Fibroblast of mammary gland (primary cell): ENCODE measurements at regions not wholly inside any gene's neighbourhood (a gene's known extent, or its start where the extent isn't known, plus 50 kb on each side); places are given as distances from the start of the nearest gene placed in this dataset.

ENCODE experiments used
- DNase-seq: peaks from one replicate; pipeline ENCODE4 v3.0.0-alpha.2; 2010; ENCODE audit warnings: low read depth
- H3K4me3 ChIP-seq: 2 replicates; pipeline ENCODE4 v1.5.1; 2011; ENCODE audit warnings: low read depth, mild to moderate bottlenecking, low read length, moderate library complexity; ENCODE audit not compliant: control insufficient read depth
- TF ChIP-seq, protein P1 (sequence below): conservative IDR thresholded peaks from 2 replicates; pipeline ENCODE4 v1.5.1; 2011; ENCODE audit warnings: low read depth, low read length, inconsistent platforms; ENCODE audit not compliant: control insufficient read depth, insufficient read depth

DNA sequence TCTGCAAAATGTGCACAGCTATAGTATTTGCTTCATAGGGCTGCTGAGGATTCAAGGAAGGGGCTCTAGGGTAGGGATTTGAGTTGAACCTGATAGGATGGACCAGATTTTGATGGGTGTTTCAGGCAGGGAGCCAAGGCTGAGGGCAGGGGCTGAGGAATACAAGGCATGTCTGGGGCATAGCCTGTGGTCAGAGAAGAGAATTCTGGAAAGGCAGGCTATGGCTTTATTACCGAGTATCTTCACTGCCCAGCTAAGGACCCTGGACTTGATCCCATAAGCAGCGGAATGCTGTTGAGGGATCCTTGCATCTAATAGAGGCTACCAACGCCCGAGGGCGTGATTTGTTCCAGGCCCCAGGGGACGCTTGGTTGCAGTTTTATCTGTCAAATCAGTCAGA is 193.0 kb upstream of the TLE3 start:
- H3K4me3 ChIP-seq = no peak overlapping the region
- TF ChIP-seq, protein P1, sequence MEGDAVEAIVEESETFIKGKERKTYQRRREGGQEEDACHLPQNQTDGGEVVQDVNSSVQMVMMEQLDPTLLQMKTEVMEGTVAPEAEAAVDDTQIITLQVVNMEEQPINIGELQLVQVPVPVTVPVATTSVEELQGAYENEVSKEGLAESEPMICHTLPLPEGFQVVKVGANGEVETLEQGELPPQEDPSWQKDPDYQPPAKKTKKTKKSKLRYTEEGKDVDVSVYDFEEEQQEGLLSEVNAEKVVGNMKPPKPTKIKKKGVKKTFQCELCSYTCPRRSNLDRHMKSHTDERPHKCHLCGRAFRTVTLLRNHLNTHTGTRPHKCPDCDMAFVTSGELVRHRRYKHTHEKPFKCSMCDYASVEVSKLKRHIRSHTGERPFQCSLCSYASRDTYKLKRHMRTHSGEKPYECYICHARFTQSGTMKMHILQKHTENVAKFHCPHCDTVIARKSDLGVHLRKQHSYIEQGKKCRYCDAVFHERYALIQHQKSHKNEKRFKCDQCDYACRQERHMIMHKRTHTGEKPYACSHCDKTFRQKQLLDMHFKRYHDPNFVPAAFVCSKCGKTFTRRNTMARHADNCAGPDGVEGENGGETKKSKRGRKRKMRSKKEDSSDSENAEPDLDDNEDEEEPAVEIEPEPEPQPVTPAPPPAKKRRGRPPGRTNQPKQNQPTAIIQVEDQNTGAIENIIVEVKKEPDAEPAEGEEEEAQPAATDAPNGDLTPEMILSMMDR = no peak
- DNase-seq = no peak

DNA sequence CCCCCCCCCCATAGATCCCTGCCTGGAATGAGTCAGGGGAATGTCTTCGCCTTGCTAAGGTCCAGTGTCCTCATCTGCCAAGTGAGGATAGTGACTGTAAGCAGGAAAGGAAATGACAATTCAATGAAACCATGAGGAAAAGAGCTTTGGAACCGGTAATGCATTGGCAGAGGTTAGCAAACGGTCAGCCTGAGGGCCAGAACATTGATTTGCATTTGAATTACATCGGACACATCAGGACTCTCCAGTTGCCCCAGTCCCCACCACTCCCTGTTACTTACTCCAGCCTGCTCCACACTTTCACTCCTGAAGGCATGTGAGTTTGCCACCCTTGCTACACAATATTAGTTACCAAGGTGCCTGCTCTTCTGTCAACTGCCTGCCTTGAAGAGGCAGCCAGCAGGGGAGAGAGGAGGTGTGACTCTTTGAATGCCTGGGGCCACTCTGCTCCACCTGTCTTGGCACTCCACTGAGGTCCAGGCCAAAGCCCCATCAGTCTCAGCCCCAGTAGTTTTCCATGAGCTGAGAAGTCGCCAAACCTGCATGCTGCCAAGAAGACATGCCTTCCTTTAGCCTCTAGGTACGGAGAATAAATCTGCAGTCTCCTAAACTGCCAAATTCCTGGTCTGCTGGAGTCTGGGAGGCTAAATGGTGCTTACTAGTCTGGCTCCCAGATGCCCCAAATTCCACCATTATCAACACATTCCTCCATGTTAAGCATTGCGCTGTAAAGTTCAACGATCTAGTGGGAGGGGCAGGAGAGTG is 191.7 kb upstream of the TLE3 start:
- no peak overlapping the region for H3K4me3 ChIP-seq
- no peak for DNase-seq
- TF ChIP-seq, protein P1 = no peak

DNA sequence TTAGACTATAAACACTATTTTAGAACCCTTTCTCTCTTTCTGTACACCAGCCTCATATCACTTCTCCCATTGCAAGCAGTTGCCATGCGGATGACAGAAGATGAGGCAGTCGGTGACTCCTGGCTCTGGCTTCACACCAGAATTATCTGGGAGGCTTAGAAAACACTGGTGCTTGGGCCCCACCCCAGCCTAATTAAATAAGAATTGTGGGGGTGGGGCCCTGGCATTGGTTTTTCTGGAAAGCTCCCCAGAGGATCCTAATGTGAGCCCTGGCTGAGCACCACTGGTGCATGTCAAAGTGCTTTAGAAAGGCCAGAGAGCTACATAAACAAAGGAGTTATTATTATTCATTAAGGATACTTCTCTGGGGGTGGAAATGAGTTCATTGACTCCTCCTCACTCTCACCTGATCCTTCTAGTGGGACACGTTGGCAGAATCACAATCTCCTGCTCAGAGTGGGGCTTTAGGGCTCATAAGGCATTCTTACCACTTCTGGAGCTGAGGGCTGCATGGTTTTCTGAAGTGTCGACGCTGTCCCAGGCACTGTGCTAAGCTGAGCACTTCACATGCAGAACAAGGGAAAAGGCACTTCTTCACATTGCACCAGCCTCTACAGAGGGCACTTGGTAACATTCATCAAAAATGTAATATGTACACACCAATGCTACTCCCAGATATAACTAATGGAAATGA is 188.5 kb upstream of the TLE3 start:
- TF ChIP-seq, protein P1 = no peak
- DNase-seq = no peak
- H3K4me3 ChIP-seq = no peak overlapping the region

DNA sequence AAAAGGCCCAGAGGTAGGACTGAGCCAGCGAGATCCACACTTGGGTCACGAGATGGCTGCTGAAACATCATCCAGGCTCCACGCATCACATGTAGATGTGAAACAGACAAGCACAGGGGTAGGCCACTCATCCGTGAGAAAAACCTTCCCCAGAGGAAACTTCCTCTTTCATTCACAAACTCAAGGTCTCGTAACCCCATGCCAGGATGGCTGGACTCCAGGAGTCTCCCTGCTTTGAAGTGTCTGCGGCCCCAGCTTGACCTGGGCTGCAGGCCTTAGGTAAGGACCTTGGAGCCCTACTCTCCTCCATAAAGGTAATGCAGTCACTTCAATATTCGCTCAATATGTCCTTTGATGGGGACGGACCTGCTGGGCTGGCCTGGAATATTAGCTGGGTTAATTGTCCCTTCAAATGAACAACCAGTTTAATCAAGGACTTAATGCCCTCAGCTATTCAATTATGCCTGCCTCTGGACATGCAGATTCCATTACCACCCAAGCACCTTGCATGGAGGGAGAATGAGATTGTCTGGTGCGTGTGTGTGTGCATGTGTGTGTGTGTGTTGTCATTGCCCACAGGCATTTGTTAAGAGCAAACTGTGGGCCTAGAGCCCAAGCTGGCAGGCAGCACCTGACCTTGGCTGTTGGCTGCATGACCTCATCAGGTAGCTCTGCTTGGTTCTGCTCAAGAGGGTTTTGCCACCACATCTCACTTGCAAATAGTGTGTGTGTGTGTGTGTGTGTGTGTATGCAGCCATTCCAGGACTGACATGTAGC is 186.9 kb upstream of the TLE3 start:
- TF ChIP-seq, protein P1 = no peak
- no peak for DNase-seq
- H3K4me3 ChIP-seq = no peak overlapping the region

DNA sequence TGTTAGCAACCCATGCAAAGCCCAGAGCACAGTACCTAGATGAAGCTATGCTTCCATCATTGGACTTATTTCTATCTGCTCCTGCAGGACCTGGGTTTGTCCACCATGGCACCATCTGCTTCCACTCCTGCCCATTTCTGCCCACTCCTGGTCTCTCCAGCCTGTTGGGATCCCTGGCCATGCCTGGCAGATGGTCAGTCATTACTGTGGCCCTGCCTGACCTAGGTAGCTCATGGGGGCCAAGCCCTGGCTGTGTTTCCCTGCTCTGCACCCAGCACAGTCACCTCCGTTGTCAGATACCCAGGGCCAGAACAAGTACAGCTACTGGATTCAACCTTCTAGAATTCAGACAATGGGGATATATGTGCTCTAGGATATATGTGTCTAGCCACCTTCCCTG is 185.8 kb upstream of the TLE3 start:
- DNase-seq = no peak
- H3K4me3 ChIP-seq = no peak overlapping the region
- TF ChIP-seq, protein P1 = no peak

DNA sequence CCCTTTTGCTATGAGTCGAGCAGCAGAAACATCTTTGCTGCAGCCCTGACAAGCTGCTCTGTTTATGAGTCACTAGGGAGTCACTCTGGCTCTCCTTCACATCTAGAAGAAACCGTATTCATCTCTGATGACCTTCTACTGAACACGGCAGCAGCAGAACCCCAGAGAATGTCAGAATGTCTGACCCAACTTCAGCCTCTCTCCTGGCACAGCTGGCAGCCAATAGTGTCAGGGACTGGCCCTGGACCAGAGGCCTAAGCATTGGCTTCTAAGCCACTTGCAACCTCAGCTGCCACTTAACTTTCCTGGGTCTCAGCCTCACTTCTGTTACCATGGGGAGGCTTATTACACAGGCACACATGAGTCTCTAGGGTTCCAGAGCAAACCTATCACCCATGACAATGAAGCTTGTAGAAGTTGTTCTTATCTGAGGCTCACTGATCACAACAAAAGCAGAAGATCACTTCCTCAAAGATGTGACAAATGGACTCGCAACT is 184.1 kb upstream of the TLE3 start:
- TF ChIP-seq, protein P1 = no peak

More for the DNA sequence above, 184.1 kb upstream of the TLE3 start:
- DNase-seq = peak; percentile 80
- no peak overlapping the region for H3K4me3 ChIP-seq
